CD4-positive, alpha-beta T cell treated with Interleukin-4 for 1 hour (primary cell): ENCODE measurements at regions not wholly inside any gene's neighbourhood (a gene's known extent, or its start where the extent isn't known, plus 50 kb on each side); places are given as distances from the start of the nearest gene placed in this dataset.
"Not testable (repeated sequence)": the region's sequence is repeated elsewhere in the genome, so short reads cannot be mapped to it uniquely, and the experiment has no call there.

Source experiments
- DNase-seq, 2 donors: peaks; one replicate each; pipeline ENCODE4 v3.0.0-alpha.2; 2020 to 2022

- no peak for DNase-seq
Measured at GRCh38 chr5:108581026-108581425, 166.7 kb upstream of the FER start.

- DNase-seq: no peak
Measured at GRCh38 chr5:108579236-108579635, 168.5 kb upstream of the FER start.

GRCh38 chr5:108578791-108579190 is 168.9 kb upstream of the FER start:
- no peak for DNase-seq

- DNase-seq: no peak
Measured at GRCh38 chr5:108567429-108567828, 180.3 kb upstream of the FER start.

- DNase-seq: no peak
Measured at GRCh38 chr5:108564441-108564840, 182.5 kb upstream of the FBXL17 start.

DNA sequence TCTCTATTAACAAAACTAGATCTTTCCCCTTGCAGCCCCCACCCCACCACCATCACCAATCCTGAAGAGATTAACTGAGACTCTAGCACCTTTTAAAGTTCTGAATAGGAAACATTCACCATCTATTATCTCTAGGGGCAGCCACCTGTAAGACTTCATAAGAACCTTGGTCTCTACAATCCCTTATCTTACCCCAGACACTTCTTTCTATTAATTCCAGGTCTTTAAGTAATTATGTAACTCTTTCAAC is 180.2 kb upstream of the FBXL17 start:
- no peak for DNase-seq

DNA sequence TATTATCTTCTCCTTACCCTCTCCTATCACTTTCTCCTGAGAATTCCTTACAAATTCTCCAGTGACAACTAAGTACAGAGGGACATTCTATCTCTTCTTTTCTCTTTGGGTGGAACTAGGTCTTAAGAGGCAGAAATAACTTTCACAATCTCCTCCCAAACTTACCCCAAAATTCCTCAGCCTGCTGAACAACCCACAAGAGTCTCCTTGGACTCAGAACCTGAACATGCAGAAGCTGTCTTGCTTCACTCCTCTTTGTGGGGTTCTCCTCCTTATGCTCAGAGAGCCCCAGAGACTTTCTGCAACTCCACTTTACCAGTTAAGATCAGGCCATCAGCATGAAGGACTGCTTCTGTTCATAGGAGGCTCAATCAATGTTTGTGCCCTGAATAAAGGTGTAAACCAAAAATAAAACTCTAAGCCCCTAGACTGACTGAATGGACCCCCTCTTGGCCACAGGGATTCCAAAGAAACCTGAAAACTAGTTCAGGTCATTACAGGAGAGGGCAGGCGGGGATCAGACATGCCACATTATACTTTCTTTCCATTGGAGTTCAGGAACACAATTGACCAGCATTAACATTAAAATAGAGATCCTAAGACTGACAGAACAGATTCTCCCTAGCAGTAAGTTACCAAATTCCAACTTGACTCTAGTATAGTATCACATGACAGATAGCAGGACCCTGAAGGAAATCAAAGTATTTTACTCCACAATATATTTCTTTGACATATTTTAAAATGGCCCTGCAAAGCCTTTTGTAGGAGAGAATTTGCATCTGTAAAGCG is 179.7 kb upstream of the FBXL17 start:
- DNase-seq: no peak

GRCh38 chr5:108560581-108560980 is 178.7 kb upstream of the FBXL17 start:
- DNase-seq: no peak

DNA sequence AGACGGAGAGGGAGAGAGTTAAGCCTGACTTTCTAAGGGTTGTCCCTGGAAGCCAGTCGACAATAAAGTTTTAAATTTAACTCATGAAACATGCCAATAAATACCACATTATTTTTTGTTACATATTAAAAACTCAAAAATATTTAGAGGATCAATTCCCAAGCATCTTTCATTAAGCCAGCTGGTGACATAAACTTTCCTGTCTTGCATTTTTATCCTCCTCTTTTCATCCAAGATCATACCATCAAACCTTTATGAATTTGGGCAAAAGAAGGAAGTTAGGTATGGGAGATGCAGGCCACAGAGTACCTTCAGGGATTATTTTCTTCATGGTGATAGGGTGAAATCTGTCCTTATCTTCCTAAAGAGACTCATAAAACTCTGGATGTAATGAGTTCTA is 178.3 kb upstream of the FBXL17 start:
- DNase-seq: no peak

DNA sequence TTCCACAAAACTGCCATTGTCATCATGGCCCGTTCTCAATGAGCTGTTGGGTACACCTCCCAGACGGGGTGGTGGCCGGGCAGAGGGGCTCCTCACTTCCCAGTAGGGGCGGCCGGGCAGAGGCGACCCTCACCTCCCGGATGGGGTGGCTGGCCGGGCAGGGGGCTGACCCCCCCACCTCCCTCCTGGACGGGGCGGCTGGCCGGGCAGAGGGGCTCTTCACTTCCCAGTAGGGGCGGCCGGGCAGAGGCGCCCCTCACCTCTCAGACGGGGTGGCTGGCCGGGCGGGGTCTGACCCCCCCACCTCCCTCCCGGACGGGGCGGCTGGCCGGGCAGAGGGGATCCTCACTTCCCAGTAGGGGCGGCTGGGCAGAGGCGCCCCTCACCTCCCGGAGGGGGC is 176.9 kb upstream of the FBXL17 start:
- DNase-seq: not testable (repeated sequence)

DNA sequence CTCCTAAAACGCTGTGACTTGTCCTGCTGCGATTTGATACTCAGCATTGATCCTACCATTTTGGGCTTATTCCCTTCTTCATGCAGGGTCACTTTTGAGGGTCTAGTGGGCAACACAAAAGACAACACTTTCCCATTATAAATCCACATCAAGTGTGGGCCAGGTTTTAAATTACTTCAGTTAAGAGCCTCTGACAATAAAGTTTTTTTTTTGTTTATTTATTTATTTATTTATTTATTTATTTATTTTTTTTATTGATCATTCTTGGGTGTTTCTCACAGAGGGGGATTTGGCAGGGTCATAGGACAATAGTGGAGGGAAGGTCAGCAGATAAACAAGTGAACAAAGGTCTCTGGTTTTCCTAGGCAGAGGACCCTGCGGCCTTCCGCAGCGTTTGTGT is 176.2 kb upstream of the FBXL17 start:
- not testable (repeated sequence) for DNase-seq

DNA sequence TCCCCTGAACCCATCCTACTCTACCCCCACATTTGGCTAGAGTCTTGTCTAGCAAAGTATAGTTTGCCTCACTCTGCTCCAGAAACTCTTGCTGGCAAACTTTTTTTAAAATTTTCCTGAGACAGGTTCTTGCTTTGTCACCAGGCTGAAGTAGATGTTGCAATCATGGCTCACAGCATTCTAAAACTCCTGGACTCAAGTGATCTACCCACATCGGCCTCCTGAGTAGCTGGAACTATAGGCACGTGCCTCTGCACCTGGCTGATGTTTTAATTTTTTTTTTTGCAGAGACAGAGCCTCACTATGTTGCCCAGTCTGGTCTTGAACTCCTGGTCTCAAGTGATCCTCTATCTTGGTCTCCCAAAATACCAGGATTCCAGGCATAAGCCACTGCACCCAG is 175.8 kb upstream of the FBXL17 start:
- no peak for DNase-seq

GRCh38 chr5:108556441-108557145 is 174.7 kb upstream of the FBXL17 start:
- no peak for DNase-seq

DNA sequence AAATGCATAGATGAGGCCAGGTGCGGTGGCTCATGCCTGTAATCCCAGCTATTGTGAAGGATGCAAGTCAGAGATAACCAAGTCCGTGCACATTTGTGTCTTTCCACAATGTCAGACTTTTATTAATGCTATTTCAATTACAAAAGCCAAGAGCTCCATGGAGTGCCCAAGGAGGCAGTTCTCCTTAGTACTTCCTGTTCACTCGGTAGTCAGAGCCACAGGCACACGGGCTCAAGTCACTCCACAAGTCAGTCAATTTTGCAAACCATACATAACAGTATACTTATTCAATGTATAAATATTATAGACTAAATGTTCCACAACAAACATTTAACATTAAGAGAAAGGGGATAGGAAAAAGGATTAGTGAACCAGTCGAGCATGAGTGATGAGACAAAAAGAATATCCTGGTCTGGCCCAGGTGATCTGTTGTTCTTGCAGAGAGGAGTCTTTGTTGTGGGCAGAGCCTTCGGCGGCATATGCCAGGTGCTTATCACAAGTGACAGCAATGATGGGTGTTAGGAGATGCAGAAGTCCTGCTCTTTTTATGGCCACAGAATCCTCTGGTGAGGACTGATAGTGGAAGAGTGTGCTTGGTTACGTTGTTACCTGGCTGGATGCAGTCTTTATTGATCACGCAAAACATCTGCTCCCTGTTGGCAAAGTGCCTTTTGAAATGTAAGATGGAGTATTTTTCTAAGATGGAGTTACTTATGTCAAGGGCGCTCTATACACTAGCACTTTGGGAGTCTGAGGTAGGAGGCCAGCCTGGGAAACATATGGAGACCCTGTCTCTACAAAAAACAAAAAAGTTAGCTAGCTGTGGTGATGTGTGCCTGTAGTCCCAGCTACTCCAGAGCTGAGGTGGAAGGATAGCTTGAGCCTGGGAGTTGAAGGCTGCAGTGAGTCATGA is 167.0 kb upstream of the FBXL17 start:
- no peak for DNase-seq

- no peak for DNase-seq
Measured at GRCh38 chr5:108546939-108547338, 165.0 kb upstream of the FBXL17 start.

DNA sequence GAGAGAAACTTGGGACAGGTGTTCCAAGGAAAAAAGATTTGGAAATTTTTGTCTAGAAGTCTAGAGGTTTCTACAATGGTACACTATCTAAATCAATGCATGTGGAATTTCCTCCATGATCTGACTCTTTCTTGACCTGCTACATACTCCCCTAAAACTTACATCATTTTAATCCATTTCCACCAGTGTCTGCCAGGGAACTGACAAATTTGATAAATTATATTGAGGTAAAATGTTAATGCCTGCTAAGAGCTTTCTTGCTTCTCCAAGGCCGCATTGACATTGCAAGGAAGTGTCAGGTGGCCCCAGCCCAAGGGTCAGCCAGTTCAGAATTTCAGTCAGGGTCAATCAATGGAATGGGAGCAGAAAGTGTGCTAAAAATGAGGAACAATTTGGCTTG is 163.4 kb upstream of the FBXL17 start:
- DNase-seq: no peak

DNA sequence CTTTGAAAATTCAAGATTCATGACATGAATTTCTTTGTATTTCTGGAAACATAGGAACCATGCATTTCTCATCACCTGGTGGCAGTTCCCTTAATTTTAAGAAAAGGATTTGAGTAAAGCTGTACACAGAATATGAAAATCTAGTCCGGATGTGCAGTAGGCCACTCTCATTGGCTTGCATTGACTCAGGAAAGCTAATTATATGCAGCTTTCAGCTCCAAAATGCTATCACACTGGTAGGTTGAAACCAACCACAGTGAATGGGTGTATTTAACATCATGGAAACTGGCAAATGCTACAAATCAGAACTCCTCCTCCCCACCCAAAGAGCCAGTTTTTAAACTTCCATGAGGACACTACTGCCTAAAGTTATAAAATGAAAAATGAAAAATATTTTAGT is 161.6 kb upstream of the FBXL17 start:
- no peak for DNase-seq

DNA sequence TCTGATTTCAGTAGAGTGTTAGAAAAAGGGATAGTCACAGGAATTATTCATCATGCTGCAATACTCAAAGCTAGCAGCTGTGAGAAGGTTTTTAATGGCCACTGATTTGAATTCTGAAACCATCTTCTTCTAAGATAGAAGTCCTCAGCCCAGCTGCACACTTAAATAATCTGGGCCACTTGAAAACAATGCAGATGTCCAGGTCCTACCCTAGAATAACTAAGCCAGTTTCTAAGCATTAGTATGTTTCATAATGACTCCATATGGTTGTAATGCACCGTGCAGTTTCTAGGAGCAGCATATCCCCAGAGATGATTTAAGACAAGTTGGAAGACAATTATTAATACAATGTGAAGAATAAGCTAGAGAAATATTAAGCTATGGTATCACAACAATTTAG is 159.9 kb upstream of the FBXL17 start:
- DNase-seq: no peak

DNA sequence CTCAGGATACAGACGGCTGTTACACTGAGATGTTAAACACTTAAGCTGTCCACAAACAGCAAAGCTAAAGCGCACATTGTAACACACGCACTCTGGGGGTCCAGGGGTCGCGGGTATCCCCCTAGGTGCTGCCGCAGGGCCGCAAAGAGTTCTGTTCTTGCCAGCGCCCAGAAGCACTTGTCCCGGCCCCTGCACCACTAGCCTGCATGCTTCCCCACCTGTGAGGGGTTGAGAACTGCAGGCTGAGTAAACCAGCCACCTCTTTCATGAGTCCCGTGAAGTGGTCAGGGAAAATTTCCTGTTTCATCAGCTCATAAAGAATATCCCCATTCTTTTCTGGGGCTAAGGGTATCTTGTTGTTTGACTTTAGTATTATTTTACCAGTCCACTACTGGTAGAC is 154.4 kb upstream of the FBXL17 start:
- DNase-seq: no peak

- not testable (repeated sequence) for DNase-seq
Measured at GRCh38 chr5:108532129-108532445, 150.2 kb upstream of the FBXL17 start.

DNA sequence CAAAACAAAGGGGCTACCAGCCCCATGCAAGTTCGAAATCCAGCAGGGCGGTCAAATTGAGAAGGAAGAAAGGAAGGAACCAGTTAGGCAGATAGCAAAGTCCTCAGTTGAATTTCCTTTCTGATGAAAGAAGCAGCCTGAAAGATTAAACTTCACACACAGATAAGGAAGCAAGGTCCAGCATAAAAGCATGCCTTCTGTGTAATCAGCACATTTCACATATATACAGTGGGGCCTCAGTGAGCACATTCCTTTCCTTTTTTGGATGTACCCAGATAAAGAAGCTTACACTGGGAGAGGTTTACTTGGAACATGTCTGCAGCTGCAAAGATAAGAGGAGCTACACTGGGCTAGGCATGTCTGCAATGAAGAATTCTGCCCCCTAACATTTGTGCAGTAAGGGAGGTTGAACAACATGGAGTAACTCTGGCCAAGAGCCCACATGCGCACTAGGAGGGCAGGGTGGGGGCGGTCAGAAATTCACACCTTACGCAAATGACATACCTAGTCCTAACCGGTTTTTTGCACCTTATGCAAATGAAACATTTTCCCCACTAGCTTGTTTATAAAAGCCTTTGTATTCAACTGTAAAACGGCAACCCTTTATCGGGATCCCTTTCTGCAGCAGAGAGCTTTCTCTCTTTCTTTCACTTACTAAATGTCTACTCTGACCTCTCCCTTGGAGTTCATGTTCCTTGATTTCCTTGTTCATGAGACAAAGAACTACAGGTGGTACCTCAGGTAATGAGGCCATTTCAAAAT is 149.7 kb upstream of the FBXL17 start:
- DNase-seq: no peak

- DNase-seq: no peak
Measured at GRCh38 chr5:108530706-108531105, 148.8 kb upstream of the FBXL17 start.

DNA sequence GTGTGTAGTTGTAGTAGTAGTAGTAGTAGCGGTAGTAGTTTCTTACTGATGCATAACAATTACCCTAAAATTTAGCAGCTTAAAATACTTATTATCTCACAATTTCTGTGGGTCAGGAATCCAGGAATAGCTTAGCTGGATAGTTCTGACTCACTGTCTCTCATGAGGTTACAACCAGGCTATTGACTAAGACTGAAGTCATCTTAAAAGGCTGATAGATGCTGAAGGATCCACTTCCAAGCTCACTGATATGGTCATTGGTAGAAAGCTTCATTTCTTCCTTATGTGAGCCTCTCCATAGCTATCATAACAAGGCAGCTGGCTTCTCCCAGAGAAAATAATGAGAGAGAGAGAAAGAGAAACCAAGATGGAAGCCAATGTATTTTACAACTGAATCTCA is 147.5 kb upstream of the FBXL17 start:
- DNase-seq: no peak
